ENCODE measurements at regions not wholly inside any gene's neighbourhood (a gene's known extent, or its start where the extent isn't known, plus 50 kb on each side); places are given as distances from the start of the nearest gene placed in this dataset.
A peak's percentile ranks its signal among the peaks of the same experiment; 100 is the strongest.
"Not testable (repeated sequence)": the region's sequence is repeated elsewhere in the genome, so short reads cannot be mapped to it uniquely, and the experiment has no call there.

DNA sequence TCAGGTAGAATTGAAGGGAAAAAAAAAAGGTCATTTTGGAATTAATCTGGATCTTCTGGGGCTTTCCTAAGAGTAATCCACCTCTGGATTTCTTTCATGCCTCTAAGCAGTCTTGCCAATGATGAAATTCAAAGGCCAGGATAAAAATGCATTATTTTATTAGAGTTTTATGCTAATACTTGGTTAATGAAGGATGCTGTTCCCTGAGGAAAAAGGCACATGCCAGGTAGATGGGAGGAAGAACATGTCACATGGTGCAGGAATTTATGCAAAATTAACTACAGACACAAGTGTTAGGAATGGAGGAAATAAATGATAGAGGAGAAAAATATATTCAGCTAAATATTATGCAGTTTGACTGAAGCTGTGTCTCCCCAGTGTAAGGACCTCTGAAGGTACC lies 792.0 kb downstream of the ETS1 start:
- in situ Hi-C loops (cut with MboI; ENCODE audit: low pct_unique_long_range_greater_than_20kb, low sequenced_read_pairs): no loop called here

DNA sequence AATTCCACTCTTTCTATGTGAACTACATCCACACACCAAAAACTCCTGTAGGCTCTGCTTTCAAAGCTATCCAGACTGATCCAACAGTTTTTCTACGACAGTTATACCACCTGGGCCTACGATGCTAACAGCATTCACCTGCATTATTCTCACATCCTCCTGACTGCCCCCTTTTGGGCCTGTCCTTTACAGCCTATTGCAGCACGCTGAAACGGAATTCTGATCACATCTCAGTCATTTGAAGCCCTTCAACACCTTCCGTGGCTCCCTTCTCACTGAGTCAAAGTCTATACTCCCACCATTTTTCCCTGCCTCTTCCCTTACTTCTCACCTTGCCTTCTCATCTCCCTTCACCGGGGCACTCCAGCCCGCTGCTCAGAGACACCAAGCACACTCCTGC lies 791.3 kb upstream of the KIRREL3 start:
- in situ Hi-C loops (cut with MboI; ENCODE audit: low pct_unique_long_range_greater_than_20kb, low sequenced_read_pairs): no loop called here
- no peak for DNase-seq

More for the DNA sequence above, 792.0 kb downstream of the ETS1 start:
- no peak for DNase-seq

DNA sequence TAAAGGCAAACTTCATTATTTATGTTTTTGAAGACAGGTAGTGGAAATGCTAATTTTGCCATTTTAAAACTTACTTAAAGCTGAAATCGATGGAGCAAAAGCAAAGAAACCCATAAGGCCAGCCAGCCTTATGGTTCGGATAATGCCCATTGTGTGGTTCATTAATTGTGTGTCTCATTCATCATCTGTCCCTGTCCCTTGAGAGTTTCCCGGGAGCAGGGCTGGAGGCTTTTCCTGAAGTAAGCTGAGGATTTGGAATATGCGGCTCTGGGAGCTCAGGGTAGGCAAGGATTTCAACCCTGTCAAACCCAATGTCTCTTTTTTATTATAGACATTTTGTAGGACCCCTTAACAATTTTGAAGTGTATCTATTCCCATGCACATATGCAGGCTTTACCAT lies 790.0 kb upstream of the KIRREL3 start:
- in situ Hi-C loops (cut with MboI; ENCODE audit: low pct_unique_long_range_greater_than_20kb, low sequenced_read_pairs): no loop called here

DNA sequence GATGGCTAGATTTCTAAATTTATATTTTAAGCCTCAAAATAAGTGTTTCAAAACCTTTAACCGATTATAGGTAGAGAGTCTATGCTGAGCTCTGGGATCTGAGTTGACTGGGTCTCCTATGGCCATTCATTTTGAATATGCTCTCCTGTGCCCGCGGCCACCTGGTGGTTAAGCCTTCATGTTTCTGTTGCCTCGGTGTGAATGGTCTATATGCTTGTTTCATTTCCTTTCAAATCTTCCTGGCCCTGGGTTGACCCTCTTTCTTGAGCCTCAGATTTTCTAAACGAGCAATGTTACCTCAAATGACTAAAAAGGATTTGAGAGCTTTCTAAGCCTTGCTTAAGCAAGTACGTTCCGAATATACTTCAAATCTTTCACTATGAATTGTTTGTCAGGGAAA lies 789.4 kb upstream of the KIRREL3 start:
- peak; percentile 2 for DNase-seq
- in situ Hi-C loops (cut with MboI; ENCODE audit: low pct_unique_long_range_greater_than_20kb, low sequenced_read_pairs): no loop called here

More for the DNA sequence above, 790.0 kb upstream of the KIRREL3 start:
- no peak for DNase-seq

DNA sequence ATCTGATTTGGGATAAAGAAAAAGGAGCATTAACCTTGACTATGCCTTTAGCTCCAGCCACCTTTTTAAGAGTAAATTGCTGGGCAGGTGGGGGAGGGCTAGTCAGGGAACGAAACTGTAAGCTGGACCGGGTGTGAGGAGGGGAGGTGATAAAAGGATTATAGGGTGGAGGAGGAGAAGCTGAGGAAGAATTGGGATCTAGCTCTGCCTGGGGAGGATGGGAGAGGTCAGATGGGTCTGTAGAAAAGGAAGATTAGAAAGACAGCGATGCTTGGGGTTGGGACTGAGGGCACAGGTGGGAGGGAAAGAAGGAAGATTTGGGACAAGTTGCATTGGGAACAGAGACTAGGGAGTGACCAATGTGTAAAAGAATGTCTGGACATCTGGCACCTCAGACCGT lies 772.4 kb upstream of the KIRREL3 start:
- DNase-seq; in situ Hi-C loops (cut with MboI; ENCODE audit: low pct_unique_long_range_greater_than_20kb, low sequenced_read_pairs): not testable (repeated sequence)

DNA sequence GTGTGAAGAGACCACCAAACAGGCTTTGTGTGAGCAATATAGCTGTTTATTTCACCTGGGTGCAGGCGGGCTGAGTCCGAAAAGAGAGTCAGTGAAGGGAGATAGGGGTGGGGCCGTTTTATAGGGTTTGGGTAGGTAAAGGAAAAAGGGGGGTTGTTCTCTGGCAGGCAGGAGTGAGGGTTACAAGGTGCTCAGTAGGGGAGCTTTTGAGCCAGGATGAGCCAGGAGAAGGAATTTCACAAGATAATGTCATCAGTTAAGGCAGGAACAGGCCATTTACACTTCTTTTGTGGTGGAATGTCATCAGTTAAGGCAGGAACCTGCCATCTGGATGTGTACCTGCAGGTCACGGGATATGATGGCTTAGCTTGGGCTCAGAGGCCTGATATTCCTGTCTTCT lies 768.4 kb upstream of the KIRREL3 start:
- DNase-seq; in situ Hi-C loops (cut with MboI; ENCODE audit: low pct_unique_long_range_greater_than_20kb, low sequenced_read_pairs): not testable (repeated sequence)

DNA sequence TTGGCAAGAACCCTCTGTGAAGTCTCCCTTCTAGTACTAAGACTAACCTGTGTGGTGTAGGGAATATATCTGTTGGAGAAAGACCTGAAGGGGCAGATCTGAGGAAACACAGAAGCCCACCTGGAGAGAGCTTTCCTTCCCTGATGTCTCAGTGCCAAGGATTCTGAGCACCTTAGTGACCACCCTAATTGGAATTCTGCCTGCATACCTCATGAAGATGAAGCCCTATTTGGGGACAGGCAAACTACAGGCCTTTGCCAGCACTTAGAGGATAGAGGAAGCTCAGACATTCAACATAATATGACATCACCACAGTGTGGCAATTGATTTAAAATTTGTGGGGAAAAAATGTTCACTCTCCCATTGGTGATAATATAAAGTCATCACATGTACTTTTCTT lies 766.2 kb upstream of the KIRREL3 start:
- no peak for DNase-seq
- in situ Hi-C loops (cut with MboI; ENCODE audit: low pct_unique_long_range_greater_than_20kb, low sequenced_read_pairs): no loop called here

DNA sequence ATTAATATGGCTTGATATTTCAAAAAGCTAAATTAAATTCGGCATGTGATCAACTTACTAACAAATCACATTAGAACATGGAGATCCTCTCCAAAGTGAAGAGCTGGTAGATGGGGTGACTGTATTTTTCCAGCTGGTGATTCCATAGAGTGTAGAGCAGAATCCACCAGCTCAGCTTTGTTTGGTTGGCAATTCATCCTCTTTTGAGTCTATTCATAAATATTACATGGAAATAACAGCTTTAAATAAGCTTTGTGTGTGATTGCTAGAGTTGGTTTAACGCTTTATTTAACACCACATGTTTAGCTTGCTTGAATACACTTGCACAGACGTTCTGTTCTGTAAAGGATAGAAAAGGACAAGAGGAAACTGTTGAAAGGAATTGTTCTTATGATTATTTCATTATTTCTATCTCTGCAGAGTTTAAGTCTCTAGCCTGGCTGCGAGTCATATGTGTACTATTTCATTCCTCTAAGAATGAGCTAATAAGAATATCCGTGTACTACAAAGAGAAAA lies 738.3 kb upstream of the KIRREL3 start:
- DNase-seq: no peak

DNA sequence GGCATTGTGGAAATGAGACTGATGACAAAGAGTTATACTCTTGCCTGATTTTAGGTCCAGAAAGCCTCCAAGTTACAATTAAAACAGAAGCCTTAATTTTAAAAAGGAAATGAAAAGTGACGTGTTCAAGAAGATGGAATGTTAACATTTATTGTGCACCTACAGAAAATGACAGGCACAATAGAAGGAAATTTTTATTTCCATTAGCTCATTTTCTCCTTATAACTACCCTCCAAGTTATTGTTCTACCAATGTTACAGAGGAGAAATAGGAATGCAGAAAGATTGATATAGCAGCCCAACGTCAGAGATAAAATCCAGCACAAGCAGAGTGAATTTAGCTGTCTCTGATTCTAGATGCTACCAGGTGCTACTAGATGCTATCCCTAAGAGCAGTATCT lies 736.9 kb upstream of the KIRREL3 start:
- DNase-seq: no peak
- in situ Hi-C loops (cut with MboI; ENCODE audit: low pct_unique_long_range_greater_than_20kb, low sequenced_read_pairs): no loop called here

More for the DNA sequence above, 738.3 kb upstream of the KIRREL3 start:
- in situ Hi-C loops (cut with MboI; ENCODE audit: low pct_unique_long_range_greater_than_20kb, low sequenced_read_pairs): no loop called here

DNA sequence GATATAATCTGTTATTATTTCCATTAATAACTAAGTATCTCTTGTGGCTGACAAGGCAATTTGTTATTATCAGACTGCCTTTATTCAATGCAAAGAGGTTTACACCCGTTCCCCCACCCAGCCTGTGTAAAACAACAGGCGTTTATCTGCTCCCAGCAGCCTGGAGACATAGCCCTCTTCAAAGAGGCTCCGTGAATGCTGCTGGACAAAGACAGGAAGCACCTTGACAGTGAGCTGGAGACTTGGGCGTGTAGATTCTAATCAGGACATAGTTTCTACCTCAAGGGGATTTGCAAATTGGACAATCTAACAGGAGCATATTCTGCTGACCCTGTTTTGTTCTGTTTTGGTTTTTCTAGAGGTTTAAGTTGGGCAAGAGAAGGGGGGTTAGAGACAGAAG lies 733.0 kb upstream of the KIRREL3 start:
- peak; percentile 3 for DNase-seq
- in situ Hi-C loops (cut with MboI; ENCODE audit: low pct_unique_long_range_greater_than_20kb, low sequenced_read_pairs): no loop called here

DNA sequence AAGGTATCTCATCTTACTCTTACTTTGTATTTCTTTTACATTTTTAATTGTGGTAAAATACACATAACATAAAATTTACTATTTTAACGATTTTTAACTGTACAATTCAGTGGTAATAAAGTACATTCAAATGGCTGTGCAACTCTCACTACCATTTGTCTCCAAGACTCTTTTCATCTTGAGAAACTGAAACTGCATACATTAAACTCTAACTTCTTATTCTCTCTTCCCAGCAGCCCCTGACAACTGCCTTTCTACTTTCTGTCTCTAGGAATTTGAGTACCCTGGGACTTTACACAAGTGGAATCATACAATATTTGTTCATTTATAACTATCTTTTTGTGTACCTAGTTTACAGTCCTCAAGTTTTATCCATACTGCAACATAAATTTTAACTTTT lies 725.8 kb upstream of the KIRREL3 start:
- DNase-seq: no peak
- in situ Hi-C loops (cut with MboI; ENCODE audit: low pct_unique_long_range_greater_than_20kb, low sequenced_read_pairs): no loop called here

DNA sequence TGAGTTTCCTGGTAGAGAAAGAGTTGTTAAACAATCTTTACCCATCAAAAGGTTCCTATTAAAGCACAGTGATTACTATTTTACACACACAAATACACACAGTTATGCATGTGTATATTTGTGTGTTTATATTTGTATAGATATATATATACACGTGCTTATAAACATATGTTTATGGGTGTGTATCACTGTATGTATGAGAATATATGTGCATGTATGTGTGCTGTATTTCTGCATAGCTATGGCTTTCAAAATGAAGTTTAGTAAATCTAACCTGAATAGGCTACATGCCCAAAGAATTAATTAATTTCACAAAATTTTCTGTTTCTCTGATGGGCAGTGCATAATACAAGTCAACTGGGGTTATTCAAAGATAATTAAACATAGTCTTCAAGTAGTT lies 723.1 kb upstream of the KIRREL3 start:
- in situ Hi-C loops (cut with MboI; ENCODE audit: low pct_unique_long_range_greater_than_20kb, low sequenced_read_pairs): no loop called here
- no peak for DNase-seq

DNA sequence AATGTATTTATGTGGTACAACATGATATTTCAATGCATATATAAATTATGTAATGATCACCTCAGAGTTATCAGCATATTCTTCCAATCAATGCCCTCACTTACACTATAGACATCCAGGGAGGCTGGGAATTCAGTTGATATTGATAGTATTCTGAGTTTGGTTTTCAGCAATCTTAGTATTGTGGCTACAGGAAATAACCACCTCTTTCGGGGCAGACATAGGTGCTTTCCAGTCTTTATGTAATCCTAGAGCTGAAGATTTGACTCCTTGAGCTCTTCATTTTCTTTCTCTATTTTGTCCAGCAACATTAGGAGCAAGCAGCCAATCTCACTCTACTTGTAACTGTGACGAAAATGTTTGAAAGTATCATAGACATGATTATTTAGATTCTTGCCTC lies 712.7 kb upstream of the KIRREL3 start:
- in situ Hi-C loops (cut with MboI; ENCODE audit: low pct_unique_long_range_greater_than_20kb, low sequenced_read_pairs): no loop called here
- no peak for DNase-seq

DNA sequence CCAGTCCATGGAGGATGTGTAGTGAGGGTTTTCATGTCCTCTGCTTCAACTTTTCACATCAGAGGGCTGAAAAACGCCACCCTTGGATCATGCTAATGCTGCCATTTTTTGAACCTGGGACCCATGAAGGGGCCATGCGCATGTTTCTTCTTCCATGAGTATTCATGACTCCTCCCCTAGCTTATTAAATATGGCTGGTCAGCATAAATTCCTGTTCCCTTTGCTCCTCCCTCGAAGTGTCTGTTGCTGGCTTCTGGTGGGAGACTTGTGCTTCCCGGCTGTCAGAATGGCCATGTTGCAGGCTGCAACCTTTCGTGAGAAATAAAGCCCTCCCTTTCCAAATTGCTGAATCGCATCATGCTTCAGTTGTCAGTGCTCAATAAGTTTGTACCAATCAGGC lies 711.2 kb upstream of the KIRREL3 start:
- in situ Hi-C loops (cut with MboI; ENCODE audit: low pct_unique_long_range_greater_than_20kb, low sequenced_read_pairs): no loop called here
- no peak for DNase-seq

DNA sequence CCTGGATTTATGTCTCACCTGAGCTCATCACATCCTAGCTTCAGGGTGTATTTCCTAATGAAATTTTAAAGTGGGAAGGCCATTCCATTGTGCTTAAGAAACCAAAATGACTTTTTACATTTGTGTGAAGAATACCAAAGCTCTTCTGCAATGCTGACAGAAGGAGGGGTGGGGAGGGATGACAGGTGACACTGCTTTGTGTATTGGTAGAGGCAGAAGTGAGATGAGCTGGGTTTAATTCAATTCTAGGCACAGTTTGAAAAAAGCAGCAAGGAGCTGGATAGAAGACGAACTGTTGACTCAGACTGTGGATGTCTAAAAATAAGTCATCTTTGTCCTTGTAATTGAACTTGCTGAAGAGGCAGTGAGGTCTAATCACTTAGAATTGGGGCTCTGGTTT lies 710.3 kb upstream of the KIRREL3 start:
- in situ Hi-C loops (cut with MboI; ENCODE audit: low pct_unique_long_range_greater_than_20kb, low sequenced_read_pairs): no loop called here
- no peak for DNase-seq

DNA sequence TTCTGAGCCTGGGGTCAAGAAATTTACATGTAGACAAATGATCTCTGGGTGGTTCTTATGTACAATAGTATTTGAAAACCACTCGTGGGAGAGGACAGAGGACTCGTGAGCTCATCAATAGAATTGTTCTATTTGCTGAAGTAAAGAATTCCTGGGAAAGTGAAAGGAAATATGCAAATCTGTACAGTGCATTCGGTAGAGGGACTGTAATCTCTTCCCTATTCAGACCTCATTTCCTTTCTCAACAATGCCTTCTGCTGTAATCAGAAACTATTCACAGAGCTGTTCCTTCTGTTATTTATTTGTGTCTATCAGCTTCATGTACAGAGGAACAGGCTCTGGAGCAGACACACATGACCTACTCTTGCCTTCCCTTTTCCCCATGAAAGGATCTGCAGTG lies 709.4 kb upstream of the KIRREL3 start:
- in situ Hi-C loops (cut with MboI; ENCODE audit: low pct_unique_long_range_greater_than_20kb, low sequenced_read_pairs): no loop called here
- DNase-seq: no peak

DNA sequence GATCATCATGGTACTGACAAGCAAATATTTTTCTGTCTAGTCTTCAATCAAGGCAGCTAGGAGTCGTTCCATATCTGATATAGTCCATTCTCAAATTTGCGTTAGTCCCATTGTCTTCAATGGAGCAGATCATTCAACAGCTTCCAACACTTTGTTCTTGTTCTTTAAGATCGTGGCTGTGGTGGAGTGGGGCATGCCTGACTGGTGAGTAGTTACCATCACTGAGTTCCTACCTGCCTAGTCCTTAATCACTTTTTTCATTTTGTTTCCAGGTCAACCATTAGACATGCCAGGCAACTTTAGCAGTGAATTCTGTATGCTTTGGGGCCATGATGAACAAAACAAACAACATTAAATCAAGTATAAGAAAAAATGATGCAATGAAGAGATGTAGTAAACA lies 693.1 kb upstream of the KIRREL3 start:
- in situ Hi-C loops (cut with MboI; ENCODE audit: low pct_unique_long_range_greater_than_20kb, low sequenced_read_pairs): no loop called here
- no peak for DNase-seq

DNA sequence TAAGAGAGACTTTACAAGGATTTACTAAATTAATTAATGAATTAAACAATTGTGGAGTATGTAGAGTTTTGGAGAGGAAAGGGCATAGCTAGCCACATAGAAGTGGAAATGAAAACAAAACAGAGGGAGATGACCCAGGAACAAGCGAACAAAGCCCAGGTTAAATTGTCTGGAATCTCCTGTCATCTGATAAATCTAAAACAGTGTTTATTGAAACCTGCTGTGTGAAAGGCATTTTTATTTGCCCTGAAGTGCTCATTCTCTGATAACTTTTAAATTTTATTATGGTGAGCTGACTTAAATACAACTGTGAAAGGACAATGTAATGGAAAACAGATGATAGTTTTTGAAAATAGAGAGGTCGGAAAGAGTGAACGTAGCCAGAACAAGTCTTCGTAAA lies 682.8 kb upstream of the KIRREL3 start:
- DNase-seq: no peak
- in situ Hi-C loops (cut with MboI; ENCODE audit: low pct_unique_long_range_greater_than_20kb, low sequenced_read_pairs): no loop called here

DNA sequence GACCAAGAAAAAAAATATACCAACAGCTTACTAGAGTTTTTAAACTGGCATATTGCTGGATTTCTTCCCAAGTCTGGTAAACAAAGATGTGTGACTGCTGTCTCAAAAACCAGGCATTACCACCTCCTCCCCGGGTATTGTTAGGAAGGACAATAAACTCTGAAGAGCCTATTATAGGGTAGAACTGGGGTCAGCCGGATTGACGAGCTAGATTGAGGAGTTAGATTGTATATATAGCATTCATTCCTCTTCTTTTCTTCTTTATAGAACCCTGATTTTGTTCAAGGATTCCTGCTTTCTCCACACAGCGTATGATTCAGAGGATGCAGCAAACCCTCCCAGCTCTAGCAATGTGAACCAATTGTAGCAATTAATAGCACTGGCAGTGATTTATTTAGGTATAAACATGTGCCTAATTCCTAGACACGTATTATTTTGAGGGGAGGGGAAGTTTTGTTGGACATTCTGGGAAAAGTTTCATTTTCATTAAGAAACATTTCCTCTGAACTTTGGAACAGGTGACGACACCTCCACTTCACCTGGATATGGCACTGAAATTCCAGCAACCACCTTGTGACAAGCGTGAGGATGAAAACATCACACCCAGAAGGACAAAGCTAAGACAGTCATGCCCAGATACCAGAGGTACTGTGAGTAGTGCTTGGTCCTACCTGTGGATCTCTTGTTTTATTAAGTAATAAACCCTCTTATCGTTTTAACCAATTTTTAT lies 679.4 kb upstream of the KIRREL3 start:
- in situ Hi-C loops (cut with MboI; ENCODE audit: low pct_unique_long_range_greater_than_20kb, low sequenced_read_pairs): no loop called here
- no peak for DNase-seq

DNA sequence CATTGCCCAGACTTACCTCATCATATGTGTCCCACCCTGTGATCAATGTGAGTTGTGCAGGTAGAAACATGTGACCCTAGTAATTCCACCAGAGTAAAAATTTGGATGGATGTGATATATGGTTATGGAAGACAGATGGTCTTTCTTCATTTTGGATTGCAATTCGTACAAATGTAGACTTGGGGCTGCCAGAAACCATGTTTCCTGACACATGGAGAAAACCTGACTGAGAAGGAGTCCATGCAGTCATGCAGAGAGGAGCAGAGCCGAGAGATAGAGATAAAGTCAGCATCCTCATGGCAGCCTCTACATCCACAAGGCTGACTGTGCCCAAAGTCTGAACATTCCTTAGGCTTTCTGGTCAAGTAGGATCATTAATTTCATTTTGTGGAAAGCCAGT lies 678.1 kb upstream of the KIRREL3 start:
- in situ Hi-C loops (cut with MboI; ENCODE audit: low pct_unique_long_range_greater_than_20kb, low sequenced_read_pairs): no loop called here
- no peak for DNase-seq

DNA sequence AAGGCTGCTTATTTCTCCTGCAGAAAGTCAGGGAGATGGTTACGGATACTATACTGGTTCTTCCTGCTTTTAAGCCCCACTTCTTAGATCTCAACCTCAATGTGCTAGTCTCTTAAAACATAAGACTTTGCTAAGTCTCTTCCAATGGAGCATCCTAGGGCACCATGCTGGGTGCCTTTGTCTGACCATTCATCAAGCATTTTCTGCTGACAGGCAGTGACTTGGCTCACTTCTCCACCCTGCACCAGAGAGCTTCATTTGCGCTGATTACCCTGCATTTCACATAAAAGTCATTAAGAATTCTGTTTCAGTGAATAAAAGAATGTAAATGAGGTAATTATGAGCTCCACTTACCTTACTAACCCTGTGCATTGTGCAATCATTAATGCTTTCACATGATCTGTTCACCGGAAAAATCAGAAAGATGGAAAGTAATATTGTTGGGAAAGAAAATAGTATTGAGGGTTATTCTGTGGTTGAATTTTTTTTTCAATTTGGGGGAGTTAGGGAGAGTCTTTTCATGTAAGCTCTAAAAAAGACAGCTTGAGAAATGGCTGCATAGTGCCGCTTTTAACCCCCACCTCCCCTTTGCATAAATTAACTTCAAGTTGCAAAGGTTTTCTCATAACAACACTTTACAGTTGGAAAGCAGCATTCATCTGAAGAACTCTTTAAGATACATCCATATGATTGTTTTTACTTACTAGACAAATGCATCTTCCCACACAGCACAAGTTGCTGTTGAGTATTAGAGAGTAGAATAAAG lies 677.3 kb upstream of the KIRREL3 start:
- DNase-seq: no peak
- in situ Hi-C loops (cut with MboI; ENCODE audit: low pct_unique_long_range_greater_than_20kb, low sequenced_read_pairs): no loop called here

Data from KBM-7 (cell line).